GM18502 (cell line): ENCODE measurements at regions not wholly inside any gene's neighbourhood (a gene's known extent, or its start where the extent isn't known, plus 50 kb on each side); places are given as distances from the start of the nearest gene placed in this dataset.

Experiments
- ATAC-seq: cut with Tn5 transposase; IDR thresholded peaks from one replicate; pipeline ENCODE4 v1.9.1; 2021; ENCODE audit warnings: mild to moderate bottlenecking; ENCODE audit not compliant: unreplicated experiment, poor library complexity

- no peak for ATAC-seq
Measured at GRCh38 chr5:118778941-118779340, 209.4 kb downstream of the DTWD2 start.

GRCh38 chr5:118777189-118777736 lies 211.1 kb downstream of the DTWD2 start:
- no peak for ATAC-seq

GRCh38 chr5:118776755-118777154 lies 211.6 kb downstream of the DTWD2 start:
- ATAC-seq = peak; percentile 54

GRCh38 chr5:118775790-118776499 lies 212.4 kb downstream of the DTWD2 start:
- peak; percentile 59 for ATAC-seq

- ATAC-seq = no peak
Measured at GRCh38 chr5:118768607-118769175, 219.7 kb downstream of the DTWD2 start.

GRCh38 chr5:118762291-118762690 lies 226.1 kb downstream of the DTWD2 start:
- ATAC-seq = no peak

- no peak for ATAC-seq
Measured at GRCh38 chr5:118761814-118762213, 226.5 kb downstream of the DTWD2 start.

GRCh38 chr5:118752969-118753368 lies 235.4 kb downstream of the DTWD2 start:
- no peak for ATAC-seq

- ATAC-seq = no peak
Measured at GRCh38 chr5:118736396-118736795, 252.0 kb downstream of the DTWD2 start.

- ATAC-seq = no peak
Measured at GRCh38 chr5:118733394-118733793, 255.0 kb downstream of the DTWD2 start.

GRCh38 chr5:118728191-118728590 lies 260.2 kb downstream of the DTWD2 start:
- no peak for ATAC-seq

- no peak for ATAC-seq
Measured at GRCh38 chr5:118726891-118727290, 261.5 kb downstream of the DTWD2 start.

- ATAC-seq = peak; percentile 69
Measured at GRCh38 chr5:118723021-118723338, 265.4 kb downstream of the DTWD2 start.

- ATAC-seq = peak; percentile 73
Measured at GRCh38 chr5:118722122-118723020, 266.0 kb downstream of the DTWD2 start.

GRCh38 chr5:118711727-118712126 lies 276.6 kb downstream of the DTWD2 start:
- no peak for ATAC-seq

GRCh38 chr5:118705959-118706667 lies 282.2 kb downstream of the DTWD2 start:
- no peak for ATAC-seq

- no peak for ATAC-seq
Measured at GRCh38 chr5:118703241-118703640, 285.1 kb downstream of the DTWD2 start.

- ATAC-seq = no peak
Measured at GRCh38 chr5:118701791-118702190, 286.6 kb downstream of the DTWD2 start.

- no peak for ATAC-seq
Measured at GRCh38 chr5:118700510-118700909, 287.8 kb downstream of the DTWD2 start.

GRCh38 chr5:118698774-118699173 lies 289.6 kb downstream of the DTWD2 start:
- ATAC-seq = no peak
